ENCODE measurements at regions not wholly inside any gene's neighbourhood (a gene's known extent, or its start where the extent isn't known, plus 50 kb on each side); places are given as distances from the start of the nearest gene placed in this dataset.

DNA sequence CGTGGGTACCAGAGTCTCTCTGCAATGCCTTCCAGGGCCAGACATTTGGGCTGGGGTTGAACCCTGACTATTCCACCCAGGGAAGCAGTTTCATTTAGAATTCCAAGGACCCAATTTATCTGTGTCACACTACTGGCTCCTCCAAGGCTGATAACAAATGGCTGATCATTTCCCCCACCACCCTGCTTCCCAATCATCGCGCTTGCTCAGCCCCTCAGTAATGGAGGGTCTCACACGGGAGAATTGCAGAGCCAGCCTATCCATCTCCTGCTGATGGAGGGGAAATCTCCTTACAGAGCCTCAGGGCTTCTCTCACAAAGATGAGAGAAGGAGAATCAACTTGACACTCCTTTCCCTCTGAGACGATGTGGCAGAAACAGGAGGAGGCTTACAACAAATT lies 78.4 kb upstream of the WSCD2 start:
- Histone ChIP-seq H3K27ac (ENCODE audit: low read depth in 1 of 2, low read length in 2 of 2) (no peak overlapping the region), H3K27me3 (ENCODE audit: control insufficient read depth in 4 of 4, insufficient read depth in 4 of 4, low read length in 3 of 4) (peaks cover 0 to 3% (median 1%) of the 10 kb centered on the region in 4 donors), H3K4me3 (ENCODE audit: low read depth in 1 of 3, low read length in 3 of 3) (no peak overlapping the region), H3K9me3 (ENCODE audit: control insufficient read depth in 4 of 4, low read length in 3 of 4) (no peaks in the 10 kb centered on the region), H3K4me1 (ENCODE audit: control insufficient read depth in 4 of 4, insufficient read depth in 4 of 4, low read length in 3 of 4) (peaks cover 0 to 5% (median 0%) of the 10 kb centered on the region in 4 donors), H3K36me3 (ENCODE audit: control insufficient read depth in 4 of 4, insufficient read depth in 3 of 4, low read depth in 1 of 4, low read length in 3 of 4) (no peaks in the 10 kb centered on the region), H3K9ac (ENCODE audit: low read depth in 1 of 2, low read length in 2 of 2) (no peak overlapping the region)
- WGBS = 54% methylated on average over 5 of the region's 5 CpGs
- TF ChIP-seq EGR1 (IDR thresholded peaks at IDR 0.05; ENCODE audit: low read depth in 2 of 2) = no peak
- TF ChIP-seq, protein P1, sequence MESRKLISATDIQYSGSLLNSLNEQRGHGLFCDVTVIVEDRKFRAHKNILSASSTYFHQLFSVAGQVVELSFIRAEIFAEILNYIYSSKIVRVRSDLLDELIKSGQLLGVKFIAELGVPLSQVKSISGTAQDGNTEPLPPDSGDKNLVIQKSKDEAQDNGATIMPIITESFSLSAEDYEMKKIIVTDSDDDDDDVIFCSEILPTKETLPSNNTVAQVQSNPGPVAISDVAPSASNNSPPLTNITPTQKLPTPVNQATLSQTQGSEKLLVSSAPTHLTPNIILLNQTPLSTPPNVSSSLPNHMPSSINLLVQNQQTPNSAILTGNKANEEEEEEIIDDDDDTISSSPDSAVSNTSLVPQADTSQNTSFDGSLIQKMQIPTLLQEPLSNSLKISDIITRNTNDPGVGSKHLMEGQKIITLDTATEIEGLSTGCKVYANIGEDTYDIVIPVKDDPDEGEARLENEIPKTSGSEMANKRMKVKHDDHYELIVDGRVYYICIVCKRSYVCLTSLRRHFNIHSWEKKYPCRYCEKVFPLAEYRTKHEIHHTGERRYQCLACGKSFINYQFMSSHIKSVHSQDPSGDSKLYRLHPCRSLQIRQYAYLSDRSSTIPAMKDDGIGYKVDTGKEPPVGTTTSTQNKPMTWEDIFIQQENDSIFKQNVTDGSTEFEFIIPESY (IDR thresholded peaks at IDR 0.05) = no peak
- no peak for TF ChIP-seq GABPA (IDR thresholded peaks at IDR 0.05 in 1 of 2, conservative IDR thresholded peaks at IDR 0.05 in 1 of 2)
- TF ChIP-seq TAF1 (conservative IDR thresholded peaks at IDR 0.05) = no peak
- no peak for TF ChIP-seq HNF4G (IDR thresholded peaks at IDR 0.05)
- TF ChIP-seq YY1 (IDR thresholded peaks at IDR 0.05) = no peak
- TF ChIP-seq, protein P2, sequence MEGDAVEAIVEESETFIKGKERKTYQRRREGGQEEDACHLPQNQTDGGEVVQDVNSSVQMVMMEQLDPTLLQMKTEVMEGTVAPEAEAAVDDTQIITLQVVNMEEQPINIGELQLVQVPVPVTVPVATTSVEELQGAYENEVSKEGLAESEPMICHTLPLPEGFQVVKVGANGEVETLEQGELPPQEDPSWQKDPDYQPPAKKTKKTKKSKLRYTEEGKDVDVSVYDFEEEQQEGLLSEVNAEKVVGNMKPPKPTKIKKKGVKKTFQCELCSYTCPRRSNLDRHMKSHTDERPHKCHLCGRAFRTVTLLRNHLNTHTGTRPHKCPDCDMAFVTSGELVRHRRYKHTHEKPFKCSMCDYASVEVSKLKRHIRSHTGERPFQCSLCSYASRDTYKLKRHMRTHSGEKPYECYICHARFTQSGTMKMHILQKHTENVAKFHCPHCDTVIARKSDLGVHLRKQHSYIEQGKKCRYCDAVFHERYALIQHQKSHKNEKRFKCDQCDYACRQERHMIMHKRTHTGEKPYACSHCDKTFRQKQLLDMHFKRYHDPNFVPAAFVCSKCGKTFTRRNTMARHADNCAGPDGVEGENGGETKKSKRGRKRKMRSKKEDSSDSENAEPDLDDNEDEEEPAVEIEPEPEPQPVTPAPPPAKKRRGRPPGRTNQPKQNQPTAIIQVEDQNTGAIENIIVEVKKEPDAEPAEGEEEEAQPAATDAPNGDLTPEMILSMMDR (IDR thresholded peaks at IDR 0.05; ENCODE audit: low read depth, low read length, missing input control) = no peak
- no peak for TF ChIP-seq FOXA1 (IDR thresholded peaks at IDR 0.05)
- TF ChIP-seq NR2F2 (IDR thresholded peaks at IDR 0.05) = no peak
- TF ChIP-seq RXRA (IDR thresholded peaks at IDR 0.05) = no peak
- no peak for TF ChIP-seq FOXA2 (IDR thresholded peaks at IDR 0.05)
- no peak for TF ChIP-seq JUND (IDR thresholded peaks at IDR 0.05)
- no peak for DNase-seq (ENCODE audit: low spot score)

DNA sequence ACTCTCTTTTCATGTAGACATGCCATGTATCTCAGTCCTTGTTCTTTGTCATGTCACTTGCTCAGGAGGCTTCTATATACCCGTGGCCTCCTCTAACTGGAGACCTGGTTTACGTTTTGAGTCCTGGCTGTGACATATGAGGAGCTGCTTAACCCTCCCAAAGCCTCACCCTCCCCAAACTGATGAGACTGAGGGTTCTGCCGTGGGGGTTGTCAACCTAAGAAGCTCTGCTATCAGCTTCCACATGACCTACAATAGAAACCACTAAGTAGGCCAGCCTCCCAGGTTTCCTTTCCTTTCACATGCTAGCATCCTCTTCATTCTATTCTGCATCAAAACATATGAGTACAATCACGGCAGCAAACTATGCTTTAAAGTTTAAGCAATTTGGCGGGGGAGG lies 76.8 kb upstream of the WSCD2 start:
- Histone ChIP-seq H3K4me3 (ENCODE audit: low read depth in 1 of 3, low read length in 3 of 3) (no peak overlapping the region), H3K9ac (ENCODE audit: low read depth in 1 of 2, low read length in 2 of 2) (no peak overlapping the region), H3K27ac (ENCODE audit: low read depth in 1 of 2, low read length in 2 of 2) (no peak overlapping the region), H3K4me1 (ENCODE audit: control insufficient read depth in 4 of 4, insufficient read depth in 4 of 4, low read length in 3 of 4) (no peaks in the 10 kb centered on the region), H3K36me3 (ENCODE audit: control insufficient read depth in 4 of 4, insufficient read depth in 3 of 4, low read depth in 1 of 4, low read length in 3 of 4) (no peaks in the 10 kb centered on the region), H3K9me3 (ENCODE audit: control insufficient read depth in 4 of 4, low read length in 3 of 4) (no peaks in the 10 kb centered on the region), H3K27me3 (ENCODE audit: control insufficient read depth in 4 of 4, insufficient read depth in 4 of 4, low read length in 3 of 4) (peaks cover 0 to 4% (median 1%) of the 10 kb centered on the region in 4 donors)
- DNase-seq (ENCODE audit: low spot score) = no peak
- WGBS = 47% methylated on average over 5 of the region's 5 CpGs
- TF ChIP-seq EGR1 (IDR thresholded peaks at IDR 0.05; ENCODE audit: low read depth in 2 of 2) = no peak
- TF ChIP-seq, protein P1 (IDR thresholded peaks at IDR 0.05) = no peak
- no peak for TF ChIP-seq SP1 (IDR thresholded peaks at IDR 0.05)
- no peak for TF ChIP-seq HNF4A (conservative IDR thresholded peaks at IDR 0.05)
- TF ChIP-seq HNF4G (IDR thresholded peaks at IDR 0.05) = no peak
- no peak for TF ChIP-seq JUND (IDR thresholded peaks at IDR 0.05)
- TF ChIP-seq, protein P2 (IDR thresholded peaks at IDR 0.05; ENCODE audit: low read depth, low read length, missing input control) = no peak
- no peak for TF ChIP-seq FOXA2 (IDR thresholded peaks at IDR 0.05)
- no peak for TF ChIP-seq RXRA (IDR thresholded peaks at IDR 0.05)
- no peak for TF ChIP-seq GABPA (IDR thresholded peaks at IDR 0.05 in 1 of 2, conservative IDR thresholded peaks at IDR 0.05 in 1 of 2)
- no peak for TF ChIP-seq MAX (IDR thresholded peaks at IDR 0.05)
- TF ChIP-seq FOXA1 (IDR thresholded peaks at IDR 0.05) = no peak
- no peak for TF ChIP-seq TAF1 (conservative IDR thresholded peaks at IDR 0.05)
- TF ChIP-seq RAD21 (IDR thresholded peaks at IDR 0.05) = no peak
- TF ChIP-seq REST (IDR thresholded peaks at IDR 0.05) = no peak
